ENCODE measurements at regions not wholly inside any gene's neighbourhood (a gene's known extent, or its start where the extent isn't known, plus 50 kb on each side); places are given as distances from the start of the nearest gene placed in this dataset.

GRCh38 chr4:119765951-119766350, 137.3 kb upstream of the PDE5A start:
- Histone ChIP-seq H3K9me2 (replicated peaks; ENCODE audit: low read length) (no peaks in the 10 kb centered on the region), H3K4me3 (ENCODE audit: low read length) (no peak overlapping the region), H3K36me3 (ENCODE audit: low read depth, low read length) (no peaks in the 10 kb centered on the region), H3K27me3 (ENCODE audit: low read length) (no peaks in the 10 kb centered on the region), H3K4me1 (ENCODE audit: insufficient read depth, low read length) (no peaks in the 10 kb centered on the region), H3K4me2 (ENCODE audit: low read length) (no peak overlapping the region), H3K79me2 (ENCODE audit: low read length) (no peaks in the 10 kb centered on the region), H3K9me3 (ENCODE audit: low read length) (no peaks in the 10 kb centered on the region), H3F3A (ENCODE audit: low read length, unreplicated experiment) (no peaks in the 10 kb centered on the region), H4K20me1 (ENCODE audit: low read length) (no peaks in the 10 kb centered on the region), H2AFZ (ENCODE audit: low read length) (no peak overlapping the region), H3K9ac (ENCODE audit: low read length) (no peak overlapping the region), H3K27ac (ENCODE audit: low read length) (no peak overlapping the region)
- no TSS peak for BruUV-seq (replicated peaks)
- TF ChIP-seq EZH2phosphoT487 (IDR thresholded peaks at IDR 0.05; ENCODE audit: borderline replicate concordance, low read length) (no peak), CTCF (conservative IDR thresholded peaks at IDR 0.05; ENCODE audit: low read depth, low read length) (no peak), EZH2 (IDR thresholded peaks at IDR 0.05; ENCODE audit: low read length, unreplicated experiment) (no peak)
- ChIA-PET POLR2A (ENCODE audit: unreplicated experiment) (no interaction called here), CTCF (no interaction called here)
- DNase-seq = no peak
- intact Hi-C loops (cut with micrococcal nuclease) = no loop called here
- ATAC-seq = no peak

- intact Hi-C loops (cut with micrococcal nuclease) = no loop called here
- ATAC-seq (no peak), DNase-seq (no peak)
- H3K36me3 ChIP-seq (ENCODE audit: low read depth, low read length) = no peaks in the 10 kb centered on the region
- no peaks in the 10 kb centered on the region for H3F3A ChIP-seq (ENCODE audit: low read length, unreplicated experiment)
- no peak overlapping the region for H3K9ac ChIP-seq (ENCODE audit: low read length)
- POLR2A ChIA-PET (ENCODE audit: unreplicated experiment) = no interaction called here
- no TSS peak for BruUV-seq (replicated peaks)
- no peak overlapping the region for H3K4me3 ChIP-seq (ENCODE audit: low read length)
- no peaks in the 10 kb centered on the region for H3K27me3 ChIP-seq (ENCODE audit: low read length)
- TF ChIP-seq EZH2phosphoT487 (IDR thresholded peaks at IDR 0.05; ENCODE audit: borderline replicate concordance, low read length) (no peak), CTCF (conservative IDR thresholded peaks at IDR 0.05; ENCODE audit: low read depth, low read length) (no peak), EZH2 (IDR thresholded peaks at IDR 0.05; ENCODE audit: low read length, unreplicated experiment) (no peak)
- CTCF ChIA-PET = no interaction called here
- no peaks in the 10 kb centered on the region for H4K20me1 ChIP-seq (ENCODE audit: low read length)
- H3K27ac ChIP-seq (ENCODE audit: low read length) = no peak overlapping the region
- H3K9me3 ChIP-seq (ENCODE audit: low read length) = no peaks in the 10 kb centered on the region
- H3K79me2 ChIP-seq (ENCODE audit: low read length) = no peaks in the 10 kb centered on the region
- H2AFZ ChIP-seq (ENCODE audit: low read length) = no peak overlapping the region
- H3K4me1 ChIP-seq (ENCODE audit: insufficient read depth, low read length) = no peaks in the 10 kb centered on the region
- H3K4me2 ChIP-seq (ENCODE audit: low read length) = no peak overlapping the region
- H3K9me2 ChIP-seq (replicated peaks; ENCODE audit: low read length) = no peaks in the 10 kb centered on the region
Observed at GRCh38 chr4:119765469-119765868, 136.9 kb upstream of the PDE5A start.

- Histone ChIP-seq H3K36me3 (ENCODE audit: low read depth, low read length) (no peaks in the 10 kb centered on the region), H3F3A (ENCODE audit: low read length, unreplicated experiment) (no peaks in the 10 kb centered on the region), H3K9me3 (ENCODE audit: low read length) (no peaks in the 10 kb centered on the region), H3K4me1 (ENCODE audit: insufficient read depth, low read length) (no peaks in the 10 kb centered on the region), H3K4me3 (ENCODE audit: low read length) (no peak overlapping the region), H2AFZ (ENCODE audit: low read length) (no peak overlapping the region), H3K9me2 (replicated peaks; ENCODE audit: low read length) (no peaks in the 10 kb centered on the region), H3K79me2 (ENCODE audit: low read length) (no peaks in the 10 kb centered on the region), H3K27ac (ENCODE audit: low read length) (no peak overlapping the region), H3K4me2 (ENCODE audit: low read length) (no peak overlapping the region), H3K9ac (ENCODE audit: low read length) (no peak overlapping the region), H3K27me3 (ENCODE audit: low read length) (no peaks in the 10 kb centered on the region), H4K20me1 (ENCODE audit: low read length) (no peaks in the 10 kb centered on the region)
- ChIA-PET CTCF (no interaction called here), POLR2A (ENCODE audit: unreplicated experiment) (no interaction called here)
- TF ChIP-seq EZH2 (IDR thresholded peaks at IDR 0.05; ENCODE audit: low read length, unreplicated experiment) (no peak), CTCF (conservative IDR thresholded peaks at IDR 0.05; ENCODE audit: low read depth, low read length) (no peak), EZH2phosphoT487 (IDR thresholded peaks at IDR 0.05; ENCODE audit: borderline replicate concordance, low read length) (no peak)
- DNase-seq = no peak
- BruUV-seq (replicated peaks) = no TSS peak
- intact Hi-C loops (cut with micrococcal nuclease) = no loop called here
- no peak for ATAC-seq
Observed at GRCh38 chr4:119763386-119763785, 134.8 kb upstream of the PDE5A start.
